Transverse colon (tissue), 4 donors: ENCODE measurements at regions not wholly inside any gene's neighbourhood (a gene's known extent, or its start where the extent isn't known, plus 50 kb on each side); places are given as distances from the start of the nearest gene placed in this dataset.

Experiments
- EP300 ChIP-seq: sonication (generic); formaldehyde crosslinking; IDR thresholded peaks from one replicate; pipeline ENCODE4 v1.6.1; 2017; ENCODE audit warnings: antibody characterized with exemption, low read depth
- POLR2A ChIP-seq: fragments of 450-650 bp; IDR thresholded peaks from one replicate; pipeline ENCODE4 v1.6.1; 2016; ENCODE audit warnings: antibody characterized with exemption, mild to moderate bottlenecking, moderate library complexity
- POLR2AphosphoS5 ChIP-seq, 3 donors: sonication (generic); formaldehyde crosslinking; IDR thresholded peaks; one replicate each; pipeline ENCODE4 v1.6.1; 2016; ENCODE audit warnings: antibody characterized with exemption in 3 of 3
- TF ChIP-seq, protein P1 (sequence below), 5 experiments: fragments of 200-600 bp in 3 of 5; fragments of 450-650 bp in 2 of 5; sonication (generic) in 3 of 5; IDR thresholded peaks; 1 replicate in 2 of 5; 2 replicates in 3 of 5; pipeline ENCODE4 v1.5.1; 2016 to 2017; ENCODE audit warnings: antibody characterized with exemption in 5 of 5, inconsistent platforms in 3 of 5, mild to moderate bottlenecking in 2 of 5, moderate library complexity in 1 of 5

DNA sequence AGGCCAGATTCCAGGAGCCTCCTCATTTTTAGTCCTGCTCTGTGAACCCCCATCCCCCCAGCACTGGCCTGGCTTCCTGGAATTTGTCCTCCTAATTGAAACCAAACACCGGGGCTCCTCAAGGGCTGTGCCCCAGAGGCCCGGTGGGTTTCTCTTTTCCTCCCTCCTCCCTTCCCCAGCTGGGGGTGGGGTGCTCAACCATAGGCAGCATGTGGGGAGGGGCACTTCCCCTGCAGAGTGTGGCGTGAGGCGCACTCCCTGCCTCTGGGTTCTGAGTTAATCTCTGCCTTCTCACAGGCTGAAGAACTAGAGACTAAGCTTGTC is 67.5 kb upstream of the ACOT11 start:
- TF ChIP-seq, protein P1, sequence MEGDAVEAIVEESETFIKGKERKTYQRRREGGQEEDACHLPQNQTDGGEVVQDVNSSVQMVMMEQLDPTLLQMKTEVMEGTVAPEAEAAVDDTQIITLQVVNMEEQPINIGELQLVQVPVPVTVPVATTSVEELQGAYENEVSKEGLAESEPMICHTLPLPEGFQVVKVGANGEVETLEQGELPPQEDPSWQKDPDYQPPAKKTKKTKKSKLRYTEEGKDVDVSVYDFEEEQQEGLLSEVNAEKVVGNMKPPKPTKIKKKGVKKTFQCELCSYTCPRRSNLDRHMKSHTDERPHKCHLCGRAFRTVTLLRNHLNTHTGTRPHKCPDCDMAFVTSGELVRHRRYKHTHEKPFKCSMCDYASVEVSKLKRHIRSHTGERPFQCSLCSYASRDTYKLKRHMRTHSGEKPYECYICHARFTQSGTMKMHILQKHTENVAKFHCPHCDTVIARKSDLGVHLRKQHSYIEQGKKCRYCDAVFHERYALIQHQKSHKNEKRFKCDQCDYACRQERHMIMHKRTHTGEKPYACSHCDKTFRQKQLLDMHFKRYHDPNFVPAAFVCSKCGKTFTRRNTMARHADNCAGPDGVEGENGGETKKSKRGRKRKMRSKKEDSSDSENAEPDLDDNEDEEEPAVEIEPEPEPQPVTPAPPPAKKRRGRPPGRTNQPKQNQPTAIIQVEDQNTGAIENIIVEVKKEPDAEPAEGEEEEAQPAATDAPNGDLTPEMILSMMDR (IDR thresholded peaks at IDR 0.05), result no peak
- no peak for TF ChIP-seq POLR2AphosphoS5 (IDR thresholded peaks at IDR 0.05)
- TF ChIP-seq EP300, result no peak
- TF ChIP-seq POLR2A, result no peak
